WTC11 (cell line): ENCODE measurements at regions not wholly inside any gene's neighbourhood (a gene's known extent, or its start where the extent isn't known, plus 50 kb on each side); places are given as distances from the start of the nearest gene placed in this dataset.

Experiments used
- ATAC-seq: fragments of 200-7000 bp; cut with Tn5 transposase; 2 replicates; pipeline ENCODE4 v1.10.0; 2021; ENCODE audit warnings: mild to moderate bottlenecking, moderate library complexity
- CTCF ChIA-PET: fragments of 300-600 bp; sonication (Branson Sonifier 250); formaldehyde crosslinking; loops from one replicate; lab custom pipeline; 2021; ENCODE audit warnings: antibody characterized with exemption; lab: Charles Lee
- POLR2A ChIA-PET: fragments of 350-600 bp; sonication (Branson Sonifier 250); formaldehyde crosslinking; loops from one replicate; lab custom pipeline; 2021; ENCODE audit warnings: antibody characterized with exemption; lab: Charles Lee
- DNase-seq: peaks from one replicate; pipeline ENCODE4 v3.0.0; 2021; ENCODE audit warnings: low spot score
- H3K27ac Mint-ChIP-seq: 2 replicates; pipeline ENCODE4 v1.8.0; 2021; ENCODE audit warnings: mixed read lengths
- H3K27me3 Mint-ChIP-seq: 2 replicates; pipeline ENCODE4 v1.8.0; 2021; ENCODE audit warnings: low read depth, mild to moderate bottlenecking, moderate library complexity, mixed read lengths
- H3K36me3 Mint-ChIP-seq: 2 replicates; pipeline ENCODE4 v1.8.0; 2021; ENCODE audit warnings: mixed read lengths
- H3K4me1 Mint-ChIP-seq: 2 replicates; pipeline ENCODE4 v1.8.0; 2022; ENCODE audit warnings: mixed read lengths
- H3K4me3 Mint-ChIP-seq: 2 replicates; pipeline ENCODE4 v1.8.0; 2021; ENCODE audit warnings: mild to moderate bottlenecking, moderate library complexity, mixed read lengths
- H3K9me3 Mint-ChIP-seq: 2 replicates; pipeline ENCODE4 v1.8.0; 2021; ENCODE audit warnings: mixed read lengths
- ATF1 ChIP-seq: sonication (generic); formaldehyde crosslinking; IDR thresholded peaks from 2 replicates; pipeline ENCODE4 v1.8.1; 2023; ENCODE audit warnings: mild to moderate bottlenecking, moderate library complexity, missing genetic modification reagents
- E2F1 ChIP-seq: sonication (generic); formaldehyde crosslinking; IDR thresholded peaks from 2 replicates; pipeline ENCODE4 v1.8.0; 2022; ENCODE audit warnings: mild to moderate bottlenecking, missing genetic modification reagents
- FOXJ3 ChIP-seq: sonication (generic); formaldehyde crosslinking; IDR thresholded peaks from 2 replicates; pipeline ENCODE4 v1.9.0; 2021; ENCODE audit warnings: missing genetic modification reagents, mild to moderate bottlenecking, borderline replicate concordance
- FOXP4 ChIP-seq: sonication (generic); formaldehyde crosslinking; IDR thresholded peaks from 2 replicates; pipeline ENCODE4 v1.8.0; 2022; ENCODE audit warnings: mild to moderate bottlenecking, missing genetic modification reagents
- GABPB1 ChIP-seq: sonication (generic); formaldehyde crosslinking; IDR thresholded peaks from 2 replicates; pipeline ENCODE4 v1.8.1; 2023; ENCODE audit warnings: mild to moderate bottlenecking, missing genetic modification reagents
- GRHL2 ChIP-seq: fragments of 250-450 bp; sonication (Bioruptor Pico); IDR thresholded peaks from 2 replicates; pipeline ENCODE4 v1.8.0; 2022; ENCODE audit warnings: mild to moderate bottlenecking, moderate library complexity; ENCODE audit not compliant: insufficient replicate concordance, severe bottlenecking
- IRF2 ChIP-seq: sonication (generic); formaldehyde crosslinking; IDR thresholded peaks from 2 replicates; pipeline ENCODE4 v1.8.0; 2022; ENCODE audit warnings: low read depth, missing genetic modification reagents, borderline replicate concordance
- JAZF1 ChIP-seq: fragments of 250-450 bp; sonication (Bioruptor Pico); IDR thresholded peaks from 2 replicates; pipeline ENCODE4 v1.9.0; 2021; ENCODE audit warnings: moderate library complexity, mild to moderate bottlenecking, inconsistent platforms
- JUN ChIP-seq: sonication (generic); formaldehyde crosslinking; IDR thresholded peaks from 2 replicates; pipeline ENCODE4 v1.8.0; 2023; ENCODE audit warnings: mild to moderate bottlenecking, missing genetic modification reagents
- MAX ChIP-seq: sonication (generic); formaldehyde crosslinking; IDR thresholded peaks from 2 replicates; pipeline ENCODE4 v1.8.0; 2022; ENCODE audit warnings: mild to moderate bottlenecking, missing genetic modification reagents
- SMAD4 ChIP-seq: sonication (generic); formaldehyde crosslinking; IDR thresholded peaks from 2 replicates; pipeline ENCODE4 v1.8.0; 2022; ENCODE audit warnings: mild to moderate bottlenecking, missing genetic modification reagents
- TP53 ChIP-seq: sonication (generic); formaldehyde crosslinking; IDR thresholded peaks from 2 replicates; pipeline ENCODE4 v1.8.1; 2023; ENCODE audit warnings: mild to moderate bottlenecking, missing genetic modification reagents
- ZBTB21 ChIP-seq: sonication (generic); formaldehyde crosslinking; IDR thresholded peaks from 2 replicates; pipeline ENCODE4 v1.8.1; 2023; ENCODE audit warnings: mild to moderate bottlenecking, missing genetic modification reagents, borderline replicate concordance
- ZNF121 ChIP-seq: sonication (generic); formaldehyde crosslinking; IDR thresholded peaks from 2 replicates; pipeline ENCODE4 v1.8.0; 2023; ENCODE audit warnings: missing genetic modification reagents
- ZNF138 ChIP-seq: sonication (generic); formaldehyde crosslinking; conservative IDR thresholded peaks from 2 replicates; pipeline ENCODE4 v1.8.1; 2022; ENCODE audit warnings: mild to moderate bottlenecking, moderate library complexity, missing genetic modification reagents
- ZNF232 ChIP-seq: sonication (generic); formaldehyde crosslinking; IDR thresholded peaks from 2 replicates; pipeline ENCODE4 v1.8.0; 2022; ENCODE audit warnings: mild to moderate bottlenecking, missing genetic modification reagents
- ZNF263 ChIP-seq: sonication (generic); formaldehyde crosslinking; IDR thresholded peaks from 2 replicates; pipeline ENCODE4 v1.8.1; 2022; ENCODE audit warnings: low read depth, mild to moderate bottlenecking, moderate library complexity, missing genetic modification reagents
- ZNF416 ChIP-seq: fragments of 250-450 bp; sonication (Bioruptor Pico); IDR thresholded peaks from 2 replicates; pipeline ENCODE4 v1.9.0; 2021; ENCODE audit warnings: mild to moderate bottlenecking, inconsistent platforms
- TF ChIP-seq, protein P1 (sequence below): sonication (generic); formaldehyde crosslinking; IDR thresholded peaks from 2 replicates; pipeline ENCODE4 v1.8.1; 2023; ENCODE audit warnings: mild to moderate bottlenecking, missing genetic modification reagents, moderate library complexity
- TF ChIP-seq, protein P2 (sequence below): sonication (generic); formaldehyde crosslinking; IDR thresholded peaks from 2 replicates; pipeline ENCODE4 v1.8.0; 2023; ENCODE audit warnings: mild to moderate bottlenecking, missing genetic modification reagents
- TF ChIP-seq, protein P3 (sequence below): fragments of 250-450 bp; sonication (Bioruptor Pico); IDR thresholded peaks from 2 replicates; pipeline ENCODE4 v1.9.0; 2021; ENCODE audit warnings: mild to moderate bottlenecking
- TF ChIP-seq, protein P4 (sequence below): fragments of 200-600 bp; IDR thresholded peaks from 2 replicates; pipeline ENCODE4 v1.8.0; 2022; ENCODE audit warnings: antibody characterized with exemption
- TF ChIP-seq, protein P5 (sequence below): fragments of 250-450 bp; sonication (Bioruptor Pico); IDR thresholded peaks from 2 replicates; pipeline ENCODE4 v1.9.0; 2021; ENCODE audit warnings: moderate library complexity, mild to moderate bottlenecking, inconsistent platforms, borderline replicate concordance
- TF ChIP-seq, protein P6 (sequence below): sonication (generic); formaldehyde crosslinking; conservative IDR thresholded peaks from 2 replicates; pipeline ENCODE4 v1.8.1; 2022; ENCODE audit warnings: mild to moderate bottlenecking, missing genetic modification reagents

DNA sequence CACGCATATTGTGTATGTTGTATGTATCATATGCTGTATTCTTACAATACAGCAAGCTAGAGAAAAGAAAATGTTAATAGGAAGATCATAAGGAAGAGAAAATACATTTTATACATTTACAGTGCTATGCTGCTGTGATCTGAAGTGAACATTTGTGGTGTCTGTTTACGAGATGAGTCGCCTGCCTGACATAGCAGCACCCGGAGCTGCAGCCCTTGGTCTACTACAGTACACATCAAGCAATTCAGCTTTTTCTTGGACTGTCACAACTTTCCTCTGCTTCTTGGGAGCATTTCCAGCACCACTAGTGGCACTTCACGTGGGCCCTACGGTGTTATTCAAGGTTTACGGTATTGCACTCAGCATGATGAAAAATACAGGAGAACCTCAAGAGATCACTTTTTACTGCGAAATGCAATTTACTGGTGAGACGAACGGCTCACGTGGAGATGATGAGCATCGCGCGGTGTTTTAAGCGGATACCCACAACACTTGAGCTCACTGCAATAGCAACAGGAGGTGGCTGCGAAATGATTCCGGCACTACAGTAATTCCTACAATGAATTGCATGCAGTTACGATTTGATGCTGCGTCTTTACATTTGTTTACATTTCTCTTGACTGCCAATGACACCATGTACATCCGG lies 308.4 kb downstream of the FGF9 start:
- no peak for DNase-seq
- H3K4me3 Mint-ChIP-seq, result no peak overlapping the region
- ChIA-PET POLR2A (no interaction called here), CTCF (no interaction called here)
- no peaks in the 10 kb centered on the region for H3K27me3 Mint-ChIP-seq
- peaks cover 15% of the 10 kb centered on the region for H3K4me1 Mint-ChIP-seq
- no peak overlapping the region for H3K27ac Mint-ChIP-seq
- TF ChIP-seq FOXP4 (CRISPR knock-in tag) (no peak), ATF1 (no peak), ZNF121 (no peak), TP53 (CRISPR knock-in tag) (no peak), SMAD4 (CRISPR knock-in tag) (no peak), ZNF416 (CRISPR knock-in tag) (no peak), E2F1 (CRISPR knock-in tag) (no peak), IRF2 (CRISPR knock-in tag) (no peak), ZNF263 (no peak), FOXJ3 (CRISPR knock-in tag) (no peak), JAZF1 (CRISPR knock-in tag) (no peak)
- TF ChIP-seq, protein P1, sequence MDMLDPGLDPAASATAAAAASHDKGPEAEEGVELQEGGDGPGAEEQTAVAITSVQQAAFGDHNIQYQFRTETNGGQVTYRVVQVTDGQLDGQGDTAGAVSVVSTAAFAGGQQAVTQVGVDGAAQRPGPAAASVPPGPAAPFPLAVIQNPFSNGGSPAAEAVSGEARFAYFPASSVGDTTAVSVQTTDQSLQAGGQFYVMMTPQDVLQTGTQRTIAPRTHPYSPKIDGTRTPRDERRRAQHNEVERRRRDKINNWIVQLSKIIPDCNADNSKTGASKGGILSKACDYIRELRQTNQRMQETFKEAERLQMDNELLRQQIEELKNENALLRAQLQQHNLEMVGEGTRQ, result no peak
- TF ChIP-seq, protein P2, sequence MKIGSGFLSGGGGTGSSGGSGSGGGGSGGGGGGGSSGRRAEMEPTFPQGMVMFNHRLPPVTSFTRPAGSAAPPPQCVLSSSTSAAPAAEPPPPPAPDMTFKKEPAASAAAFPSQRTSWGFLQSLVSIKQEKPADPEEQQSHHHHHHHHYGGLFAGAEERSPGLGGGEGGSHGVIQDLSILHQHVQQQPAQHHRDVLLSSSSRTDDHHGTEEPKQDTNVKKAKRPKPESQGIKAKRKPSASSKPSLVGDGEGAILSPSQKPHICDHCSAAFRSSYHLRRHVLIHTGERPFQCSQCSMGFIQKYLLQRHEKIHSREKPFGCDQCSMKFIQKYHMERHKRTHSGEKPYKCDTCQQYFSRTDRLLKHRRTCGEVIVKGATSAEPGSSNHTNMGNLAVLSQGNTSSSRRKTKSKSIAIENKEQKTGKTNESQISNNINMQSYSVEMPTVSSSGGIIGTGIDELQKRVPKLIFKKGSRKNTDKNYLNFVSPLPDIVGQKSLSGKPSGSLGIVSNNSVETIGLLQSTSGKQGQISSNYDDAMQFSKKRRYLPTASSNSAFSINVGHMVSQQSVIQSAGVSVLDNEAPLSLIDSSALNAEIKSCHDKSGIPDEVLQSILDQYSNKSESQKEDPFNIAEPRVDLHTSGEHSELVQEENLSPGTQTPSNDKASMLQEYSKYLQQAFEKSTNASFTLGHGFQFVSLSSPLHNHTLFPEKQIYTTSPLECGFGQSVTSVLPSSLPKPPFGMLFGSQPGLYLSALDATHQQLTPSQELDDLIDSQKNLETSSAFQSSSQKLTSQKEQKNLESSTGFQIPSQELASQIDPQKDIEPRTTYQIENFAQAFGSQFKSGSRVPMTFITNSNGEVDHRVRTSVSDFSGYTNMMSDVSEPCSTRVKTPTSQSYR, result no peak
- ATAC-seq, result no peak
- no peaks in the 10 kb centered on the region for H3K9me3 Mint-ChIP-seq
- no peaks in the 10 kb centered on the region for H3K36me3 Mint-ChIP-seq

- Mint-ChIP-seq H3K36me3 (no peaks in the 10 kb centered on the region), H3K27me3 (no peaks in the 10 kb centered on the region), H3K4me3 (no peak overlapping the region), H3K27ac (no peak overlapping the region), H3K4me1 (peaks cover 15% of the 10 kb centered on the region), H3K9me3 (no peaks in the 10 kb centered on the region)
- ChIA-PET CTCF (interaction anchor here (2.6 kb wide), 1 partner anchor 67 kb away, joined by 9 read pairs; no protein-coding TSS in a partner anchor), POLR2A (no interaction called here)
- no peak for DNase-seq
- no peak for ATAC-seq
- TF ChIP-seq ZNF138 (no peak), GRHL2 (CRISPR knock-in tag) (no peak), ZNF232 (CRISPR knock-in tag) (no peak), GABPB1 (CRISPR knock-in tag) (no peak), MAX (CRISPR knock-in tag) (no peak), JUN (CRISPR knock-in tag) (no peak), ZBTB21 (CRISPR knock-in tag) (no peak)
- TF ChIP-seq, protein P3, sequence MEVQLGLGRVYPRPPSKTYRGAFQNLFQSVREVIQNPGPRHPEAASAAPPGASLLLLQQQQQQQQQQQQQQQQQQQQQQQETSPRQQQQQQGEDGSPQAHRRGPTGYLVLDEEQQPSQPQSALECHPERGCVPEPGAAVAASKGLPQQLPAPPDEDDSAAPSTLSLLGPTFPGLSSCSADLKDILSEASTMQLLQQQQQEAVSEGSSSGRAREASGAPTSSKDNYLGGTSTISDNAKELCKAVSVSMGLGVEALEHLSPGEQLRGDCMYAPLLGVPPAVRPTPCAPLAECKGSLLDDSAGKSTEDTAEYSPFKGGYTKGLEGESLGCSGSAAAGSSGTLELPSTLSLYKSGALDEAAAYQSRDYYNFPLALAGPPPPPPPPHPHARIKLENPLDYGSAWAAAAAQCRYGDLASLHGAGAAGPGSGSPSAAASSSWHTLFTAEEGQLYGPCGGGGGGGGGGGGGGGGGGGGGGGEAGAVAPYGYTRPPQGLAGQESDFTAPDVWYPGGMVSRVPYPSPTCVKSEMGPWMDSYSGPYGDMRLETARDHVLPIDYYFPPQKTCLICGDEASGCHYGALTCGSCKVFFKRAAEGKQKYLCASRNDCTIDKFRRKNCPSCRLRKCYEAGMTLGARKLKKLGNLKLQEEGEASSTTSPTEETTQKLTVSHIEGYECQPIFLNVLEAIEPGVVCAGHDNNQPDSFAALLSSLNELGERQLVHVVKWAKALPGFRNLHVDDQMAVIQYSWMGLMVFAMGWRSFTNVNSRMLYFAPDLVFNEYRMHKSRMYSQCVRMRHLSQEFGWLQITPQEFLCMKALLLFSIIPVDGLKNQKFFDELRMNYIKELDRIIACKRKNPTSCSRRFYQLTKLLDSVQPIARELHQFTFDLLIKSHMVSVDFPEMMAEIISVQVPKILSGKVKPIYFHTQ (CRISPR knock-in tag), result no peak
- TF ChIP-seq, protein P4, sequence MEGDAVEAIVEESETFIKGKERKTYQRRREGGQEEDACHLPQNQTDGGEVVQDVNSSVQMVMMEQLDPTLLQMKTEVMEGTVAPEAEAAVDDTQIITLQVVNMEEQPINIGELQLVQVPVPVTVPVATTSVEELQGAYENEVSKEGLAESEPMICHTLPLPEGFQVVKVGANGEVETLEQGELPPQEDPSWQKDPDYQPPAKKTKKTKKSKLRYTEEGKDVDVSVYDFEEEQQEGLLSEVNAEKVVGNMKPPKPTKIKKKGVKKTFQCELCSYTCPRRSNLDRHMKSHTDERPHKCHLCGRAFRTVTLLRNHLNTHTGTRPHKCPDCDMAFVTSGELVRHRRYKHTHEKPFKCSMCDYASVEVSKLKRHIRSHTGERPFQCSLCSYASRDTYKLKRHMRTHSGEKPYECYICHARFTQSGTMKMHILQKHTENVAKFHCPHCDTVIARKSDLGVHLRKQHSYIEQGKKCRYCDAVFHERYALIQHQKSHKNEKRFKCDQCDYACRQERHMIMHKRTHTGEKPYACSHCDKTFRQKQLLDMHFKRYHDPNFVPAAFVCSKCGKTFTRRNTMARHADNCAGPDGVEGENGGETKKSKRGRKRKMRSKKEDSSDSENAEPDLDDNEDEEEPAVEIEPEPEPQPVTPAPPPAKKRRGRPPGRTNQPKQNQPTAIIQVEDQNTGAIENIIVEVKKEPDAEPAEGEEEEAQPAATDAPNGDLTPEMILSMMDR, result no peak
- TF ChIP-seq, protein P5, sequence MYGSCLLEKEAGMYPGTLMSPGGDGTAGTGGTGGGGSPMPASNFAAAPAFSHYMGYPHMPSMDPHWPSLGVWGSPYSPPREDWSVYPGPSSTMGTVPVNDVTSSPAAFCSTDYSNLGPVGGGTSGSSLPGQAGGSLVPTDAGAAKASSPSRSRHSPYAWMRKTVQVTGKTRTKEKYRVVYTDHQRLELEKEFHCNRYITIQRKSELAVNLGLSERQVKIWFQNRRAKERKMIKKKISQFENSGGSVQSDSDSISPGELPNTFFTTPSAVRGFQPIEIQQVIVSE, result no peak
- TF ChIP-seq, protein P6, sequence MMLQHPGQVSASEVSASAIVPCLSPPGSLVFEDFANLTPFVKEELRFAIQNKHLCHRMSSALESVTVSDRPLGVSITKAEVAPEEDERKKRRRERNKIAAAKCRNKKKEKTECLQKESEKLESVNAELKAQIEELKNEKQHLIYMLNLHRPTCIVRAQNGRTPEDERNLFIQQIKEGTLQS (CRISPR knock-in tag), result no peak
Observed at GRCh38 chr13:21980049-21980448, 309.2 kb downstream of the FGF9 start.
